Common myeloid progenitor, CD34-positive (primary cell): ENCODE measurements at regions not wholly inside any gene's neighbourhood (a gene's known extent, or its start where the extent isn't known, plus 50 kb on each side); places are given as distances from the start of the nearest gene placed in this dataset.
"Not testable (repeated sequence)": the region's sequence is repeated elsewhere in the genome, so short reads cannot be mapped to it uniquely, and the experiment has no call there.

Source experiments
- CTCF ChIA-PET: fragments of 350-600 bp; sonication (Branson Sonifier 250); formaldehyde crosslinking; loops from one replicate; lab custom pipeline; 2021; ENCODE audit warnings: antibody characterized with exemption; lab: Charles Lee
- POLR2A ChIA-PET: fragments of 350-600 bp; sonication (Branson Sonifier 250); formaldehyde crosslinking; loops from one replicate; lab custom pipeline; 2021; ENCODE audit warnings: antibody characterized with exemption; lab: Charles Lee
- DNase-seq, 3 donors: peaks; one replicate each; pipeline versions ENCODE4 v3.0.0 to v3.0.0-alpha.2; 2013
- H3K27ac ChIP-seq, 2 experiments: 1 replicate in 1 of 2; 2 replicates in 1 of 2; pipeline ENCODE4 v1.7.0; 2013; ENCODE audit warnings: inconsistent platforms in 2 of 2, low read length in 2 of 2, mild to moderate bottlenecking in 2 of 2, low read depth in 1 of 2, moderate library complexity in 1 of 2; ENCODE audit not compliant: severe bottlenecking in 2 of 2, insufficient read depth in 1 of 2, poor library complexity in 1 of 2
- H3K27me3 ChIP-seq, 5 experiments: replicated peaks in 2 of 5; 1 replicate in 3 of 5; 2 replicates in 2 of 5; pipeline versions ENCODE4 v1.6.1 to v1.7.0; 2013; ENCODE audit warnings: low read length in 4 of 5, mild to moderate bottlenecking in 2 of 5, moderate library complexity in 2 of 5, inconsistent platforms in 1 of 5; ENCODE audit not compliant: insufficient read depth in 5 of 5, control insufficient read depth in 4 of 5
- H3K36me3 ChIP-seq, 4 experiments: 1 replicate in 2 of 4; 2 replicates in 2 of 4; pipeline versions ENCODE4 v1.6.1 to v1.7.0; 2013; ENCODE audit warnings: low read length in 3 of 4, control low read depth in 1 of 4, mild to moderate bottlenecking in 1 of 4; ENCODE audit not compliant: control insufficient read depth in 4 of 4, insufficient read depth in 4 of 4
- H3K4me1 ChIP-seq, 4 experiments: 1 replicate in 3 of 4; 2 replicates in 1 of 4; pipeline versions ENCODE4 v1.6.1 to v1.7.1; 2013; ENCODE audit warnings: low read length in 3 of 4, mild to moderate bottlenecking in 3 of 4, control low read depth in 1 of 4, inconsistent platforms in 1 of 4, moderate library complexity in 1 of 4; ENCODE audit not compliant: control insufficient read depth in 4 of 4, insufficient read depth in 4 of 4; ENCODE audit errors: control extremely low read depth in 1 of 4
- H3K4me3 ChIP-seq, 7 experiments: 1 replicate in 4 of 7; 2 replicates in 3 of 7; pipeline versions ENCODE4 v1.5.1 to v1.7.0; 2013; ENCODE audit warnings: mild to moderate bottlenecking in 7 of 7, low read length in 6 of 7, moderate library complexity in 6 of 7, inconsistent platforms in 2 of 7, low read depth in 2 of 7, control low read depth in 1 of 7; ENCODE audit not compliant: insufficient read depth in 4 of 7, control insufficient read depth in 1 of 7; ENCODE audit errors: extremely low read depth in 1 of 7
- H3K9me3 ChIP-seq, 5 experiments: 1 replicate in 4 of 5; 2 replicates in 1 of 5; pipeline versions ENCODE4 v1.6.1 to v1.7.1; 2013; ENCODE audit warnings: low read length in 4 of 5, mild to moderate bottlenecking in 2 of 5, inconsistent platforms in 1 of 5, low read depth in 1 of 5, moderate library complexity in 1 of 5; ENCODE audit not compliant: control insufficient read depth in 4 of 5, insufficient read depth in 2 of 5; ENCODE audit errors: control extremely low read depth in 1 of 5
- WGBS: methylation state at CpG from one replicate; pipeline ENCODE4 v1.1.5; 2013; ENCODE audit not compliant: insufficient coverage; 5-methylcytosine and 5-hydroxymethylcytosine counted together

GRCh38 chr2:2644751-2645150, 313.7 kb upstream of the MYT1L start:
- CTCF ChIA-PET, result interaction anchor here (0.7 kb wide), 1 partner anchor 725 kb away, joined by 3 read pairs; no protein-coding TSS in a partner anchor
- WGBS, result 93% methylated on average over 6 of the region's 9 CpGs
- H3K27me3 ChIP-seq, DNase-seq, H3K27ac ChIP-seq, H3K9me3 ChIP-seq, H3K4me1 ChIP-seq, POLR2A ChIA-PET, H3K4me3 ChIP-seq, H3K36me3 ChIP-seq: not testable (repeated sequence)

GRCh38 chr2:2644040-2644439, 313.0 kb upstream of the MYT1L start:
- ChIA-PET CTCF (interaction anchor here (0.7 kb wide), 1 partner anchor 726 kb away, joined by 3 read pairs; no protein-coding TSS in a partner anchor), POLR2A (no interaction called here)
- Histone ChIP-seq H3K4me1 (peaks cover 0 to 5% (median 0%) of the 10 kb centered on the region in 4 experiments), H3K4me3 (no peak overlapping the region), H3K27me3 (peaks cover 0 to 2% (median 0%) of the 10 kb centered on the region in 5 experiments), H3K36me3 (no peaks in the 10 kb centered on the region), H3K27ac (no peak overlapping the region), H3K9me3 (peaks cover 0 to 7% (median 0%) of the 10 kb centered on the region in 5 experiments)
- DNase-seq, result peak in 1 of 3 donors; percentile 49
- no CpG with 5 or more reads among the region's 1 CpG for WGBS

DNA sequence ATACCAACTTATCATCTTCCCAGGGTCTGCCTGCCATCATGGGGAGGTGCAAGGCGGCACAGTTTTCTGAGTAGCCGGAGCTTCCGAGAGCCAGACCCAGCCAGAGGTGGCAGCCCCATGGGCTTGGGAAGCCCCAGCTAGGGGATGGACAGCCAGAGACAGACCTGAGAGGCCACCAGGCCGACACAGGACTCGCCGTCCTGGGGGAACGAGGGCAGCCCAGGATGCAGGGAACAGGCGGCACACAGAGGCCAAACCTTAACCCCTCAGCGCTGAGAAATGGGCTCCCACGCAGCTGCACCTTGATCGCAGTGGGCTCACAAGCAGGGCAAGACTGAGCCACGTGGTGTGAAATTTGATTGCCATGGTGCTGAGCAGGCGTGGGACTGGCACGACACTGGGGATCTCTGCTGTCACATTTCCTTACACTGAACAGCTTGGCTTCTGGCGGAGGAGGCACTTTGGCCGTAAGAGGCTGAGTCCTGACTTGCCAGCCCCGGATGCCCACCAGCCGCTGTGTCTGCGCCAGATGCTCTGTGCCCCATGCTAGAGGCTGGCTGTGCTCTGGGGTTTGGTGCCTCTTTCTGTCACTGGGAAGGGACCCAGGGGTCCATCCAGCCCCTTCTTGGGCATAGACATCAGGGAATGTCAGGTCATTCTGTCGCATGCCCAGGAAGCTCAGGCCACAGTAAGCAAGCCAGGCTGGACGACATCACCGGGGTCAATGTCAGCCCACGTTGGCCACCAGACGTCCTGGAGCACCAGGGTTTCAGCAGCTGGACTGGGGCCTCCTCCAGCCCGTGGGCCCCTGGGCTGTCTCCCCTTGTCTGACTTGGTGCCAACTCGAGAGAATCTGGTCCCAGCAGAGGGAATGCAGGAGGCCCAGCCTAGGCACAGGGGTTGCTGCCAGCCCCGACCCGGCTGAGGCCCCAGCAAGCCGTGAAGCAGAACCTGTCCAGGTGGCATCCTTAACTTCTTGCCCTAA, 312.1 kb upstream of the MYT1L start:
- ChIA-PET CTCF (no interaction called here), POLR2A (no interaction called here)
- Histone ChIP-seq H3K9me3 (peaks cover 0 to 7% (median 0%) of the 10 kb centered on the region in 5 experiments), H3K27ac (no peak overlapping the region), H3K4me1 (peaks cover 0 to 5% (median 0%) of the 10 kb centered on the region in 4 experiments), H3K4me3 (no peak overlapping the region), H3K36me3 (no peaks in the 10 kb centered on the region), H3K27me3 (peaks cover 0 to 2% (median 0%) of the 10 kb centered on the region in 5 experiments)
- 94% methylated on average over 29 of the region's 29 CpGs for WGBS
- peak in 1 of 3 donors; percentile 11 for DNase-seq

- Histone ChIP-seq H3K36me3 (no peaks in the 10 kb centered on the region), H3K27me3 (peaks cover 0 to 2% (median 0%) of the 10 kb centered on the region in 5 experiments), H3K4me3 (no peak overlapping the region), H3K4me1 (peaks cover 0 to under 1% (median 0%) of the 10 kb centered on the region in 4 experiments), H3K27ac (no peak overlapping the region), H3K9me3 (no peaks in the 10 kb centered on the region)
- ChIA-PET CTCF (no interaction called here), POLR2A (no interaction called here)
- no peak for DNase-seq
- 95% methylated on average over 17 of the region's 17 CpGs for WGBS
These were observed 310.7 kb upstream of the MYT1L start for GRCh38 chr2:2641541-2642410.

DNA sequence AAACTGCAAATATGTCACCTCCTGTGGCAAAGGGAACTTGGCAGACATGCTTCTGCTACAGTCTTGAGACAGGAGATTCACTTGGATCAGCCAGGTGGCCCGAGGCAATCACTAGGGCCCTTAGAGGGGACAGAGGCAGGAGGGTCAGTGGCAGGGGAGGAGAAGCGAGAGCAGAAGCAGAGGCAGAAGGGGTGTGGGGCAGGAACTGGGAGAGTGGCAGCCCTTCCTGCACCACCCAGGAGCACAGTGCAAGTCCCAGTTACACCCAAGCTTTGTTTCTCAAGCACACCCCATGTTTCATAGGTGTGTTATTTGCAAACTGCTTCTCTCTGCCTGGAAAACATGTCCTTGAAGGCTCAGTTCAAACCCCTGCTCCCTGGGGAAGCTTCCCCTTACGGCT, 309.7 kb upstream of the MYT1L start:
- Histone ChIP-seq H3K27ac (no peak overlapping the region), H3K9me3 (no peaks in the 10 kb centered on the region), H3K27me3 (peaks cover 0 to 2% (median 0%) of the 10 kb centered on the region in 5 experiments), H3K36me3 (no peaks in the 10 kb centered on the region), H3K4me1 (no peaks in the 10 kb centered on the region), H3K4me3 (no peak overlapping the region)
- WGBS, result 93% methylated on average over 3 of the region's 3 CpGs
- ChIA-PET CTCF (no interaction called here), POLR2A (no interaction called here)
- DNase-seq, result no peak

DNA sequence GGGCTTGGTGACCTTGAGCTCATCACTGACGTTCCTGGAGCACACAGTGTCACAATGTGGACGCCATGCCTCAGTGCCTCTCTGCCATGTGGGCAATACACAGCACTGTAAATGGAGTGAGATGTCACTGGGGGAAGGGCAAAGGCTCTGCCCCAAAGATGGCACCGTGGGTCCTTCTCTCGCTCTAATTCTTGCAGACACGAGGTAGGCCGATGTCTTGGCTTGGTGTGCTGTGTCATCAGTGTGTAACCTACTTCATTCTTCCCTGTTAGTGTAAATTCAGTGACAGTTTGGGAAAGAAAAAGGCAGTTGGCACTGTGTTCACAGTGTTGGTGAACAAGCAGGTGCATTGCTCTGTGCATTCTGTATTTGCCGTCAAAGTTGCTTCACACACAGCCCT, 309.3 kb upstream of the MYT1L start:
- 100% methylated on average over 6 of the region's 7 CpGs for WGBS
- POLR2A ChIA-PET, result no interaction called here
- CTCF ChIA-PET, result no interaction called here

More for the DNA sequence above, 309.3 kb upstream of the MYT1L start:
- no peaks in the 10 kb centered on the region for H3K9me3 ChIP-seq
- no peaks in the 10 kb centered on the region for H3K36me3 ChIP-seq
- H3K27me3 ChIP-seq, result peaks cover 0 to 2% (median 0%) of the 10 kb centered on the region in 5 experiments
- H3K27ac ChIP-seq, result no peak overlapping the region
- no peak overlapping the region for H3K4me3 ChIP-seq
- no peaks in the 10 kb centered on the region for H3K4me1 ChIP-seq
- no peak for DNase-seq
